Neutrophil (primary cell): ENCODE measurements at regions not wholly inside any gene's neighbourhood (a gene's known extent, or its start where the extent isn't known, plus 50 kb on each side); places are given as distances from the start of the nearest gene placed in this dataset.
"Not testable (repeated sequence)": the region's sequence is repeated elsewhere in the genome, so short reads cannot be mapped to it uniquely, and the experiment has no call there.

ENCODE experiments used
- H3K27ac ChIP-seq: fragments of 200-600 bp; sonication (generic); 2 replicates; pipeline ENCODE4 v1.5.1; 2016; ENCODE audit warnings: mild to moderate bottlenecking, moderate library complexity
- H3K27me3 ChIP-seq: fragments of 200-600 bp; sonication (generic); 2 replicates; pipeline ENCODE4 v1.6.0; 2016; ENCODE audit warnings: mild to moderate bottlenecking
- H3K36me3 ChIP-seq: fragments of 200-600 bp; sonication (generic); 2 replicates; pipeline ENCODE4 v1.5.1; 2017
- H3K4me1 ChIP-seq, 2 experiments: fragments of 200-600 bp in 1 of 2; sonication (generic) in 1 of 2; 1 replicate in 1 of 2; 2 replicates in 1 of 2; pipeline versions ENCODE4 v1.5.1 to v1.6.1; 2013 to 2016; ENCODE audit warnings: low read depth in 1 of 2, low read length in 1 of 2, mild to moderate bottlenecking in 1 of 2, moderate library complexity in 1 of 2; ENCODE audit not compliant: control insufficient read depth in 1 of 2, insufficient read depth in 1 of 2
- H3K4me3 ChIP-seq, 2 experiments: fragments of 200-600 bp in 1 of 2; sonication (generic) in 1 of 2; 1 replicate in 1 of 2; 2 replicates in 1 of 2; pipeline ENCODE4 v1.5.1; 2013 to 2016; ENCODE audit warnings: low read depth in 1 of 2, low read length in 1 of 2, mild to moderate bottlenecking in 1 of 2, moderate library complexity in 1 of 2
- H3K9me3 ChIP-seq: fragments of 200-600 bp; sonication (generic); 2 replicates; pipeline ENCODE4 v1.5.1; 2016
- CTCF ChIP-seq: fragments of 200-600 bp; sonication (generic); IDR thresholded peaks from 2 replicates; pipeline ENCODE4 v1.5.1; 2016; ENCODE audit warnings: antibody characterized with exemption

GRCh38 chr2:77768508-77768907, 246.3 kb upstream of the LRRTM4 start:
- no peaks in the 10 kb centered on the region for H3K27me3 ChIP-seq
- no peak for TF ChIP-seq CTCF
- H3K9me3 ChIP-seq: no peaks in the 10 kb centered on the region
- H3K36me3 ChIP-seq: no peaks in the 10 kb centered on the region
- H3K4me3 ChIP-seq: no peak overlapping the region
- no peaks in the 10 kb centered on the region for H3K4me1 ChIP-seq
- no peak overlapping the region for H3K27ac ChIP-seq

GRCh38 chr2:77778917-77779316, 256.7 kb upstream of the LRRTM4 start:
- Histone ChIP-seq H3K27ac (no peak overlapping the region), H3K27me3 (no peaks in the 10 kb centered on the region), H3K9me3 (no peaks in the 10 kb centered on the region), H3K36me3 (no peaks in the 10 kb centered on the region), H3K4me1 (no peaks in the 10 kb centered on the region), H3K4me3 (no peak overlapping the region)
- TF ChIP-seq CTCF: no peak

GRCh38 chr2:77793500-77793899, 271.3 kb upstream of the LRRTM4 start:
- not testable (repeated sequence) for H3K9me3 ChIP-seq, H3K27ac ChIP-seq, H3K36me3 ChIP-seq, H3K4me1 ChIP-seq, H3K27me3 ChIP-seq, H3K4me3 ChIP-seq

- Histone ChIP-seq H3K9me3 (no peaks in the 10 kb centered on the region), H3K27me3 (no peaks in the 10 kb centered on the region), H3K27ac (no peak overlapping the region), H3K36me3 (no peaks in the 10 kb centered on the region), H3K4me1 (no peaks in the 10 kb centered on the region), H3K4me3 (no peak overlapping the region)
- TF ChIP-seq CTCF: no peak
Measured at GRCh38 chr2:77796397-77796796, 274.2 kb upstream of the LRRTM4 start.

- H3K36me3 ChIP-seq: no peaks in the 10 kb centered on the region
- H3K9me3 ChIP-seq: no peaks in the 10 kb centered on the region
- H3K4me1 ChIP-seq: no peaks in the 10 kb centered on the region
- H3K4me3 ChIP-seq: no peak overlapping the region
- no peak for TF ChIP-seq CTCF
- no peaks in the 10 kb centered on the region for H3K27me3 ChIP-seq
- no peak overlapping the region for H3K27ac ChIP-seq
Measured at GRCh38 chr2:77797088-77797487, 274.9 kb upstream of the LRRTM4 start.

GRCh38 chr2:77800410-77800809, 278.2 kb upstream of the LRRTM4 start:
- H3K4me1 ChIP-seq: no peaks in the 10 kb centered on the region
- H3K36me3 ChIP-seq: no peaks in the 10 kb centered on the region
- no peak overlapping the region for H3K4me3 ChIP-seq
- no peak for TF ChIP-seq CTCF
- H3K27me3 ChIP-seq: no peaks in the 10 kb centered on the region
- H3K9me3 ChIP-seq: no peaks in the 10 kb centered on the region
- no peak overlapping the region for H3K27ac ChIP-seq
